Endothelial cell (in vitro differentiated cells): ENCODE measurements at regions not wholly inside any gene's neighbourhood (a gene's known extent, or its start where the extent isn't known, plus 50 kb on each side); places are given as distances from the start of the nearest gene placed in this dataset.

Experiments
- DNase-seq: peaks from one replicate; pipeline ENCODE4 v3.0.0; 2021; ENCODE audit warnings: low spot score
- H3K27ac Mint-ChIP-seq: one replicate; pipeline ENCODE4 v1.8.0; 2021; ENCODE audit warnings: mixed read lengths, inconsistent platforms; ENCODE audit not compliant: unreplicated experiment
- H3K27me3 Mint-ChIP-seq: one replicate; pipeline ENCODE4 v1.8.0; 2021; ENCODE audit warnings: mild to moderate bottlenecking, moderate library complexity, mixed read lengths, inconsistent platforms; ENCODE audit not compliant: unreplicated experiment
- H3K36me3 Mint-ChIP-seq: one replicate; pipeline ENCODE4 v1.8.0; 2021; ENCODE audit warnings: mild to moderate bottlenecking, low read depth, mixed read lengths, inconsistent platforms; ENCODE audit not compliant: unreplicated experiment
- H3K4me1 Mint-ChIP-seq: one replicate; pipeline ENCODE4 v1.8.0; 2021; ENCODE audit warnings: mild to moderate bottlenecking, mixed read lengths, inconsistent platforms; ENCODE audit not compliant: unreplicated experiment
- H3K4me3 Mint-ChIP-seq: one replicate; pipeline ENCODE4 v1.8.0; 2021; ENCODE audit warnings: mild to moderate bottlenecking, mixed read lengths, inconsistent platforms; ENCODE audit not compliant: unreplicated experiment
- H3K9me3 Mint-ChIP-seq: one replicate; pipeline ENCODE4 v1.8.0; 2021; ENCODE audit warnings: mixed read lengths, inconsistent platforms; ENCODE audit not compliant: unreplicated experiment
- CTCF ChIP-seq: fragments of 200-600 bp; sonication (generic); IDR thresholded peaks from one replicate; pipeline ENCODE4 v1.5.0; 2021; ENCODE audit warnings: antibody characterized with exemption; ENCODE audit not compliant: unreplicated experiment

- Mint-ChIP-seq H3K27me3 (no peaks in the 10 kb centered on the region), H3K27ac (no peak overlapping the region), H3K4me3 (no peak overlapping the region), H3K4me1 (no peaks in the 10 kb centered on the region), H3K9me3 (no peaks in the 10 kb centered on the region), H3K36me3 (no peaks in the 10 kb centered on the region)
- no peak for DNase-seq
- TF ChIP-seq CTCF, result no peak
Measured at GRCh38 chr18:27583466-27583865, 398.4 kb upstream of the CHST9 start.

DNA sequence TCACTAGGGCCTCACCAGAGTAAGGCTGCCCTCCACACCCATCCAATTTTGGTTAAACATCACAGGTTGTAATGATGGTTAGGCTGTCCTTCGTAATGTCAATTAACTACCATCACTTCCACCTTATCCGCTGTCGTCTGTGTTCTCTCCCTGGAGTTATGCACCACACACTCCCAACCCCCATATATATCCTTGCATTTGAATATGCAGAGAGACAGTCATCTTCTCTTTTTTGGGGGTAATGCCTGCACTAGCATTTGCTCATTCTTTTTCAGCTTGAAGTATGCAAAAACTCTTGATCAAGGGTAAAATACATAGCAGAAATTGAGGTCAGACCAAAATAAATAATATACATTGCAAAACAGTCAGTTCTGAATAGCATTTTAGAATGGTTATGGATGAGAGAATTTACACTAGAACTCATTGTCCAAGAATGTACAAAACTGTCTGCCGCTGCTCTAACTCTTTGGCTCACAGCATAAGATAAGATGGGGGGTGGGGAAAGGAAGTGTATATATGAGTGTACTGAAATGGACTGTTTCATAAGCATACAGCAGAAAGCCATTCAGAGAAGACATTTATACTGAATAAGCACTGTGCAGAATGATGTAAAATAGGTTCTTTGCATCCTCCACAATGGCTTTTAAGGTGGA lies 397.8 kb upstream of the CHST9 start:
- TF ChIP-seq CTCF, result no peak
- DNase-seq, result no peak
- no peaks in the 10 kb centered on the region for H3K4me1 Mint-ChIP-seq
- H3K27ac Mint-ChIP-seq, result no peak overlapping the region
- H3K4me3 Mint-ChIP-seq, result no peak overlapping the region
- H3K36me3 Mint-ChIP-seq, result no peaks in the 10 kb centered on the region
- H3K27me3 Mint-ChIP-seq, result no peaks in the 10 kb centered on the region
- H3K9me3 Mint-ChIP-seq, result no peaks in the 10 kb centered on the region

- H3K36me3 Mint-ChIP-seq, result no peaks in the 10 kb centered on the region
- no peak for TF ChIP-seq CTCF
- no peak for DNase-seq
- H3K4me3 Mint-ChIP-seq, result no peak overlapping the region
- no peaks in the 10 kb centered on the region for H3K4me1 Mint-ChIP-seq
- H3K27me3 Mint-ChIP-seq, result no peaks in the 10 kb centered on the region
- no peak overlapping the region for H3K27ac Mint-ChIP-seq
- H3K9me3 Mint-ChIP-seq, result no peaks in the 10 kb centered on the region
Measured at GRCh38 chr18:27581296-27581904, 396.3 kb upstream of the CHST9 start.

DNA sequence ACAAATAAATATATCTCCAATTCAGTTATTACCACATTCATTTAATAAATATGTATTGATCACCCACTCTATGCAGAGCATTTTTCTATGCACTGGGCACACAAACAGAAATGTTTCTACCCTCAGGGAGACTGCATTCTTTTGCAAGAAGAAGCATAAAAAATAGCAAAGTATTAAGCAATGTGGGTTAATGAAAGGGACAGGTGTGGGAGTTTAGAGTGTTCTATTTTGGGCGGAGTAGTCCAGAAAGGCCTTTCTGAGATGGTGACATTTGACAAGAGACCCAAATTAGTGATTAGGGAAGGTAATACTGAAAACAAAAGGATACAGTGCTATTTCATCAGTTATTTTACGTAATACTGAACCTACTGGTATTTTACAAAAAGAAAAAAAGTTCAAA lies 394.3 kb upstream of the CHST9 start:
- Mint-ChIP-seq H3K27me3 (no peaks in the 10 kb centered on the region), H3K9me3 (no peaks in the 10 kb centered on the region), H3K4me1 (no peaks in the 10 kb centered on the region), H3K27ac (no peak overlapping the region), H3K36me3 (no peaks in the 10 kb centered on the region), H3K4me3 (no peak overlapping the region)
- TF ChIP-seq CTCF, result no peak
- no peak for DNase-seq

- Mint-ChIP-seq H3K4me3 (no peak overlapping the region), H3K4me1 (no peaks in the 10 kb centered on the region), H3K27me3 (no peaks in the 10 kb centered on the region), H3K9me3 (no peaks in the 10 kb centered on the region), H3K27ac (no peak overlapping the region), H3K36me3 (no peaks in the 10 kb centered on the region)
- DNase-seq, result no peak
- no peak for TF ChIP-seq CTCF
Measured at GRCh38 chr18:27577752-27578151, 392.6 kb upstream of the CHST9 start.
